ENCODE measurements at regions not wholly inside any gene's neighbourhood (a gene's known extent, or its start where the extent isn't known, plus 50 kb on each side); places are given as distances from the start of the nearest gene placed in this dataset.

- no peak for TF ChIP-seq CTCF (conservative IDR thresholded peaks at IDR 0.05; ENCODE audit: low read length)
- no peak for TF ChIP-seq EZH2phosphoT487 (IDR thresholded peaks at IDR 0.05; ENCODE audit: borderline replicate concordance)
Measured at GRCh38 chr20:22384978-22385377, 199.4 kb downstream of the FOXA2 start.

Data from Loucy (cell line).